Middle frontal gyrus (tissue), 1 donor: ENCODE measurements at regions not wholly inside any gene's neighbourhood (a gene's known extent, or its start where the extent isn't known, plus 50 kb on each side); places are given as distances from the start of the nearest gene placed in this dataset.
"Not testable (repeated sequence)": the region's sequence is repeated elsewhere in the genome, so short reads cannot be mapped to it uniquely, and the experiment has no call there.

ENCODE experiments used
- DNase-seq: peaks from one replicate; pipeline ENCODE4 v3.0.0-alpha.2; 2015; ENCODE audit warnings: low spot score; ENCODE audit errors: extremely low spot score

DNA sequence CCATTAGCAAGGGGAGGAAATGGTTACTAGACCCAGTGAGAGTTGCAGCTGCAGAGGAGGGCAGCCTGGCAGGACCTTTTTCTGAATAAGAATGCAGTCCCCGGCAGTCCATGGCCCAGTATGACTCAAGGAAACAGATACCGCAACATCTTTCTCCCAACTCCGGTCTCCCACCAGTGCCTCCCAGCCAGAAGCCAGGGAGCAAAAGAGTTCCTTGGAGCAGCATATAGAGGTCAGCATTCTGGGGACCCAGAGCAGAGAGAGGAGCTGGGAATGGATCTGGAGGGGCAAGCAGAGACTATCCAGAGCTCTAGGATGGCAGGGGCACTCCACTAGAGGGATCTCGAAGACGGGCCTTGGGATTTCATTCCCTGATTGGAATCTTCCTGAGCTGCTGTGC is 339.2 kb upstream of the AADAT start:
- no peak for DNase-seq

DNA sequence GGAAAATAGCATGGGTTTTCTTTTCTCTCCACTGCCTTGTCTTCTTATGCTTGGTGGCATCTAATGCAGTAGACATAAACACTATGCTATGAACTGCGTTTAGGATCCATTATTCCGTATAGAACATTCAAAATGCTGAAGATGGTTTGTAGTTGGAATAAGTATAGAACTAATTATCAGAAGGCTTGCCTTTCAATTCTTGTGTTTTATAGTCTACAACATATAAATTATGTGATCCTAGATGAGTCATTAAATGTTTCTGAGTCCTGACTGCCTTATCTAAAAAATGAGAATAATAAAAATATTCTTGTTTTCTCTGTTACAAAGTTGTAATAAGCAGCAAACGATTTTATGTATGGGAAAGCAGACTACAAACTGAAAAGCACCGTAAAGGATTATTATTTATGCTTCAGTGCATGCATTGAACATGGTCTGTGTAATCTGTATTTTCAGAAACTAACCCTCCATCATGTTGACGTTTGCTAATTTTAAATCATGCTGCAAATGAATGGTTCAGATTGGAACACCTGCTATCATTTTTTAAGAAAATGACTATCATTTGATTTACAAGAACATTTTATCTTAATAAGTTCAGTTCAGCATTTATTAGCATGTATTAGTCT is 335.9 kb upstream of the AADAT start:
- no peak for DNase-seq

DNA sequence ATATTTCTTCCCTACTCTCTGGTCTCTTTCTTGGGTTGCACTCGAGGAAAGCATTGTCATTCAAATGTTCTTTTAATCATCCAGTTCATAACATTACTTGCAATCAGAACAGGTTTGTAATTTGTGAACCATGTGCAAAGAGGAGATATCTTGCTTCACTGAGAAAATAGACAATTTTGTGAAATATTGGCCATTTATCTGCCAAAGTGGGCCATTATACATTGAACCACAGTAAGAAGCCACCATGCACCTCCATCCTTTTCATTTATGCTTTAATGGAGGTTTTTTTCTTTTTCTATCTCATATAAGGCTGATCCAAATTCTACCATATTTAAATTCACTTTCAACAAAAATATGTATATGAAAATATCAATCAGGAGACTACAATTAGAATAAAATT is 335.3 kb upstream of the AADAT start:
- no peak for DNase-seq

DNA sequence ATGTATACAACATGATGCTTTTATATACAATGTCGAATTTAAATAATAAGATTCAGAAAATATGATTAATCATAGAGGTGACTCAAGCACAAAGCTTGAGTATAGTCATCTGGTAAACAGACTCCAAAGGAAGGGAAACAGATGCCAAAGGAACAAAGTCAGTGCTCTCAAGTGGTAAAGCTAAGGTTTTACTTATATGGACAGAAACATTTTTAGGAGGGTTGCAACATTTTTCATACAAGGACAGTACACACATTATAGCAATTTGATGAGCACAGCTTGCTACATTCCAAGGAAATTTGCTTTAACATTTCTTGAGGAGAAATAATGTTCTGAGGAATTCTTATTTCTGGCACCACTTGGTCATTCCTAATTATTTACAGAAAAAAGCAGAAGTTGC is 333.4 kb upstream of the AADAT start:
- DNase-seq = no peak

DNA sequence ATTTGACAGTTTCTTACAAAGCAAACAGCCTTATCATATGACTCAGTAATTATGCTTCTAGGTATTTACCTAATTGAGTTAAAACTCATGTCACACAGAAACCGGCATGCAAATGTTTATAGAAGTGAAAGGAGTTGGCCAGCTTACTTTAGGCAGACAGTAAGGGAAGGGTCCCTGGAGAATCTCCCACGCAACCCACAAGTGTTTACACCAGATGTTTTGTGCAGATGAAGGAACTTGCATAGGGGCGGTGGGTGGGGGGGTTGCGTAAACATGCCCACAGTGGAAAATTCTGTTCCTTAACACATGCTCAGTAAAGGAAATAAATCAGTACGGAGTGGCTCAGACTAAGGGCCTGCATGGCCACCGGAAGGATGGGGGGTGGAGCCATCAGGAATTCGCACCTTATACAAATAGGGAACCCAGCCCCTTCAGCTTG is 330.5 kb upstream of the AADAT start:
- DNase-seq = no peak

DNA sequence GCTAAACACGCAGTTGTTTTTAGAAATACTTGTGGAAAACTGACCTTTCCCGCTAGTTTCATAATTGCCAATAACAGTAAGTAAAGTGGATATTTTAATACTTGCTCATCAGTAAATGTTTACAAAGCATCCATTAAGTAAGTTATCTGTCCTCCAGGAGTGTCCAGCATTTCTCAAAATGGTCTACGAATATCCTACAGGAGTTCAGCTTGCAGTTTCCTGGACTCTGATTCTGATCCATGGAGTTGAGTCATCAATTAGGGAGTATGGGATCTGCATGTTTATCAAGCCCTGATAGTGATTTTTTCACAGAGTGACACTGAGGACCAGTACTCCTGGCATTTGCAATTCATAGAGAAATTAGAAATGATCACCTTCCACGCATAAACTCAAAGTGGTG is 325.2 kb upstream of the AADAT start:
- DNase-seq = no peak

DNA sequence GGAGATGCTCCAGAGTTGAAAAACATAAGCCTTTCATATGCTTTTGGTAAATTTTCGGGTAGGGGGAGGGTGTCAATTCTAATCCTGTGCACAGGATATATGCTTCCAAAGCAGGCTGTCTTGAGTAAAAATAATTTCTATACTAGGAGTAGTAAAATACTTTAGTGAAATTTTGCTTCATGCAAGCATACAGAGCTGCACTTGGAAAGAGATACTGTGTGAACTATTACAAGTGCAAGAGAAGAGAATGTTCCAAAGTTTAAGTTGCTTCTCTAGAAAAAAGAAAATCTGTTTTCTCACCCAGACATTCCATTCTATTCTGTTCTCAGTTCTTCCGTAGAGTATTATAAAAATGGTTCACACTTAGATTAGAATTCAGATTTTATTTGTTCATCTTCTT is 324.6 kb upstream of the AADAT start:
- DNase-seq = peak; percentile 21

DNA sequence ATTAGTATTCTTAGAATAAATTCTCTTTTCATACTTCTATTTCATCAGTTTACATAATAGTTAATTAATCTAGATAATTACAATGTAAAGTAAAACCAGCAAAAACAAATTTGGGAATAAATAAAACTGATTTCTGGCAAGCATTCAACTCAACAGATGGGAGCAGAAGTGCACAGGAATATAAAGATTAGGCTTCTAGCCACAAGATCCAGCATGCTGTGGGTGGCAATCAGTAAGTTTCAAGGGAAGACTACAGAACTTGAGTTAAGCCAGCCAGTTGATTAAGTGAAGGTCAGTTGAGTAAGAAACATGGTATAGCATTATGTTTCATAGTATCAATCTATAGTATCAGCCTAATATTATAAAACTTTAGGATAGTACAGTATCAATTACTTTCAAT is 324.2 kb upstream of the AADAT start:
- DNase-seq = no peak

DNA sequence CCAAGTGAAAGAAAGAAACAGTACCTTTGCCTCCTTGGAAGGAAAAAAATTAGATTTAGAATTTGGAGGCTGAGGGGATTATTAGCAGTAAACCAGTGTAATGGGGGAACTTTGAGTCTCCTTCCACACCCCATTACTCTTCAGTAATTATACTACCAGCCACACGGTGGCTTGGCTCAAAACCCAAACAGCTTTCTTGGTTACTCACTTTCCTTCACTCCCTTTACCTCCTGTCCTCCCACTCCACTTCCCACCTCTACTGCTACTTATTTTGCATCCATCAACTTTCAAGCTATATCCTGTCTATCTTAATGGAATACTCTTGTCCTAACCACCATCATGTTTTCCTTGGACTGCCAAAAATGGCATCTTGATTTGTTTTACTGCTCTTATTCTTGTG is 310.6 kb upstream of the AADAT start:
- no peak for DNase-seq

DNA sequence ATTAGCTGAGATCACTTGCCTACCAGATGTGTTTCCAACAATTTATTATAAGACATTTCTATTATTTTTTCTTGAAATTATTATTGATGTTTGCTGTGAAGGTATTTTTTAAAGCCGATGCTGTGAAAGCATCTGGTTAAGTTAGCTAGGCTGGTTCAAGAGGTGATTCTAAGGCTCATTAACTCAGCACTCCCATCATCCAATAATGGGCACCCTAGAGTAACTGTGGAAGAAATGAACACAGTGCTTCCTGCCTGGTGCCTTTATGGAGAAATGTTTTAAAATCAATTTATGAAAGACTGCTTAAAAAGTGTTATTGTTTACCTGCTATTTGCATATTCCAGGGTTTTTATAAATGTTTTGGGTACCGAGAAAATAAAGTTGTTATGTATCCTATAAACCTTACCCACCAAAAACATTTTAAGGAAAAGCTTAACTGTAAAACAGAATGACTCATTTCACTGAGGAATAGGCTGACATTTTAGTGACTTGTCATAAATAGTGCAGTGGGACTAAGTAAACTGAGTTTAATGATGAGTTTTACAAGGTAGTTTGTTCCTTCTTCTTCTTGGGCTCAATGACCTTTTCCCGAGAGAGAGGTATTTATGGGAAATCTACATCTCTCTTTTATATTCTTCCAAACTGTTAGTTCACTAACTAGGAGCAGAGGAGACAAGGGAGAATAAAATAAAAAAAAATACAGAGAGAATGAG is 310.0 kb upstream of the AADAT start:
- DNase-seq = no peak

DNA sequence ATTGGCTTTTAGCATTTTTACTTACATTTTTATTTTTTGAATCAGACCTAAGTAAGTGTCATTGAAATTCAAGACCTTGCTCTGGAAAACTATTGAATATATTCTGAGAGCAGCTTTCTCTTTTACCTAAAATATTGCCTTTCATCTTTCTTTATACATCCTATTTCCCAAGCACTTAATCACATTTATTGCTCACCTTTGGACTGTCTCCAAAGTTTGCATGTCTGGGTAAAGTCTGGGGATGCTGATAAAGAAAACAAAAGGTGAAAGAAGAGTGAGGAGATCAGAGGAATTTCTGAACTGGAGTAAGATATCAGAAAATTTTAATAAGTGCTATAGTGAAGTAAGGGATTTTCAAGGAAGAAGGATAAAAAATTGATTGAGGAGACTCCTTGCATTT is 308.5 kb upstream of the AADAT start:
- DNase-seq = no peak

DNA sequence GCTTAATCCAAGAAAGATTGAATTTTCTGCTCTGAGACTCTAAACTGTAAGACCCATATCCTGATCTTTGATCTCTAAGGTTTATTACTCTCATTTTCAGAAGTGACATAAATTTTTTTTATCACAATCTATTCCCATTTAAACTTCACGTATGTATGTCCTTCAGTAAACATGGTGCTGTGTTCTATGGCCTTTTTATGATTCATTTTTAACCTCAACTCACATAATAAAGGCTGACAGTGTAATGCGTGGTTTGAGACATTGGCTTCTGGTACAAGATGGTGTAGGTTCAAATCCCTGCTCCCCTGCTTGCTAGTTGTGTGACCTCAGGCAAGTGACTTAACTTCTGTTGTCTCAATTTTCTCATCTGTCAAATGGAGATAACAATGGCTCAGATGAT is 306.0 kb upstream of the AADAT start:
- DNase-seq = no peak

DNA sequence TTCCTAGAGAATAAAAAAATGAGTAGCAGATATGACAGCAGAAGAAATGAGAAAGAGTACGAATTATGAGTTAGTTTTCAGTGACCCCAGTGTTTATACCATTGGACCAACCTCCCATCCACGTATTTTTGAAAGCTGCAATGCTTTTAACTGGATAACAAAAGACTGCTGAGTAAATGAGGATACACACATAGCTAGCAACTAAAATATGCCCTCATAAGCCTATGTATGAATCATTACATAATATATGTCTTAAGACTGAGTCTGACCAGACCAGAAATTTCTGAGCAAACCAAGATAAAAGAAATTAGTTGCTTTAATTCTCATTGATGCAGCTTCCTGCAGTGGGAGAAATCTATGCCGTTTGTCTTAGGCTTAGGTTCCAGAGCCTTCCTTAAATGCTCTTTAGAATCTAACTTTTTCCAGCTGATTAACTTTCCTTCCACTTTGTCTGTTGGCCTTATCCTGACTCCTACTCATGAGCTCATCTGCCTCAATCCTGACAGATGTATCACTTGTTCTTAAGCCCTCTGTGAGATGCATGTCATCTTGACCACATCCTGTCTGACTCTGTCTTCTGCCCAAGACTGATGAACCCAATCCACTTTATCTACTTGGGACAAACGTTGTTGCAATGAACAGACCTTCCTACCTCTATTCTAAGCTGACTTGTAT is 301.4 kb upstream of the AADAT start:
- DNase-seq = no peak

DNA sequence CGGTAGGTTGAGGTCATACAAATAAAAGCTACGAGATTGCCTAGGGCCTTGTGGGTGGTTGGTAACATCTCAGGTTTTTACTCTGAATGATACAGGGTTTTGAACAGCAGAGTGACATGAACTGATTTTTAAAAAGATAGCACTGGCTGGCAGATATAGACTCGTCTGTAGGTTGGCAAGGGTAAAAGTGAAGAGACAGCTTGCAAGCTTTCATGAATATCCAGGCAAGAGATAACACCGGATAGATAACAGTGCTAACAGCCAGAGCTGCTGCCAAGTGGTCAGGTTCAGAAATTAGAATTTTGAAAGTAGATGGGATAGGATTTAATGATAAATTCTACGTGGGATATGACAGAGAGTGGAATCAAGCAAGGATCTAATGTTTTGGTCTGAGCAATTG is 299.7 kb upstream of the AADAT start:
- DNase-seq = no peak

DNA sequence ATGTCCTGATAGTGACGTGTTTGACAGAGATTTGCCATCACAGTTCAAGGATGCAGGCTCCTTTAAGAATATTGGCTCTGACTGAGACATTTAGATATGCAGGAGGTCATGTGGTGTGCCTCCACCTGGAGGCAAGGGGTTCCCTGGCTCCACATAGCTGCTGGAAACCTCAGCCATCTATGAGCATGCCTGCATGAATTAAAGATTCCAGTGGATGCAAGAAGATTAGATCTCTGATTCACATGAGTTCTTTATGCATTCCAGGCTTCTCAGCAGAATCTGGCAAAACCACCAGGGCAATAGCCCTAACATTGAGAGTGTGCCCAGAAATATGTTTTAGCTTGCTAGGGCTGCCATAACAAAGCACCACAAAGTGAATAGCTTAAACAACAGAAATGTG is 298.5 kb upstream of the AADAT start:
- no peak for DNase-seq

DNA sequence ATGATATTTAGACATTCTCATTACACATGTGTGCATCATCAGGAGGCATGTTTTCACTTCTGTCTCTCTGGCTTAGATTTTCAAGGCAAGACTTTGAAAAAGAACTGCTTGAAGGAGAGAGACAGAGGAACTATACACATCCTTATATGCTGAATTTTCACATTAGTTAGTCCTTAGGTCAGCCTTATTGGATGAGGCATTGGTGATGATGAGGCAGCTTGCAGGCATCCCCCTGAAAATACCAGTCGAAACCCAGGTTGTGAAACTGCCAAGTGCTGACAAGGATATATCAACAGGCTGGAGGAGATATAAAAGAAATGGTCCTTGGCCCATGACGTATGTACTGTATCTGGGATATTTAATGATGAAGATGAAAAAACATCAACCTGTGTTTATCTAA is 297.2 kb upstream of the AADAT start:
- no peak for DNase-seq

DNA sequence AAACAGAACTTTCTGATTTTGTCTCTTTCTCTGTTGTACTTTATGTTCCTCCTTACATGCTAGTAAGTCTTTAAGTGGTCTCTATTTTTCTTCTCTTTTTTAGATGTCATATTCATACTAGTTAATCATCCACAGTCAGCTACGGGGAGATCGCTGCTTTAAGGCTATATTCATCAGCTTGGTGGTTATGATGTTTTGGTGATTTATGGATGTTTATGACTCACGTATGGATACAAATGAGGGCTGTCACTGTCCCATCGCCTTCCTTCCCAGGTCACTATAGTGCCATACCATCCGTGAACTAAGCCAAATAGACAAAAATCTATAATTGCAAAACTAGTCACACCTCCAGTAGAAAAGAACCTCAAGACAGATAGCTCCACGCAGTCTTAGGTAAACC is 296.8 kb upstream of the AADAT start:
- no peak for DNase-seq

DNA sequence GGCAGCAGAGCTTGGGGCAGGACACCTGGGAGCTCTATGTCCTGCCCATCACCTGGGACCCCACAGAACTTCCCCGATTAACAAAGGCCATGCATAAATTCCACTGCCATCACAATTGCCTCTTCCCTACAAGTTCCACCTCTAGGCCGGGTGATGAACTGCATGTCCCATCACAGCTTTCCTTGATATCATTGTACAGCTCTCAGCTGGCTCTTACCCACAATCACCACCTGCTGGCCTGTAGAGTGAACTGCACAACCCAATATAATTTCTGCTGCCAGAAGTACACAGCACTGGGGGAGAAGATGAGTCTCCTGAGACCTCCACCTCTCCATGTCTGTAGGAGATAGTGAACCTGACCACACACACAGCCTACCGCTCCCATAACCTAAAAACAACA is 285.0 kb upstream of the AADAT start:
- DNase-seq = no peak

DNA sequence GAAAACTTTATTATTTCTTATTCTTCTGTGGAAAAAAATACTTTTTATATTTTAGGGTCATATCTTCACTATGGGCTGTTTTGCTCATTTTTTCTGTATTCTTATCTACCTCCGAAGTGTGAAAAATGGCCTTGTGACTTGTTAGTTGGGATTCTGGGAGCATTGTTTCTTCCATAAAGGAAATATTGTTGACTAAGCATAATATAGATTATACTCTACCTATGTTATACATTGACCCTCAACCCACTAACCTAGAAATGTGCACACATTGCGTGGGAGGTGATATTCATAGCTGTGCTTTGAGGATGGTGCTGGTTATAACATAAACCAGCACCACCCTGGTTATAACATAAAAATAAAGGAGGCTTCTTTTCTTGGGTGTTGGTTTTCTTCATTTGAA is 259.2 kb upstream of the AADAT start:
- no peak for DNase-seq

DNA sequence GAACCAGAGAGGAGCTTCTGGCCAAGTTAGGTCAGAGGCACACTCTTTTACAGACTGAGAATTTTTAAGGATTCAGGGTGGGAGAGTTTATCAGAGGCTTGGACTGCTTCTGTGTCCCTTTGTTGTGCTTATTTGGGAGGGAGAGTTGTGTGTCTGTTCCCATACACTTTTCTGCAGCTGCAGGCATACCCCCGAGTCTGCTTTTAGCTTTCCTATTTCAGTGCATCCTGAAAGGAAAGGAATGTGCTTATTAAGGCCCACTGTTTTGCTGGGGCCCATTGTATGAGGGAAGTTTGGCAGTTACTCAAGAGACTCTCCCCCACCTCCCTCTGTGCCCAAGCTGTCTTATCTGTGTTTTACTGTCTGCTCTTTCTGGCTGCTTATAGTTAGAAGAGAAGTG is 257.4 kb upstream of the AADAT start:
- not testable (repeated sequence) for DNase-seq

DNA sequence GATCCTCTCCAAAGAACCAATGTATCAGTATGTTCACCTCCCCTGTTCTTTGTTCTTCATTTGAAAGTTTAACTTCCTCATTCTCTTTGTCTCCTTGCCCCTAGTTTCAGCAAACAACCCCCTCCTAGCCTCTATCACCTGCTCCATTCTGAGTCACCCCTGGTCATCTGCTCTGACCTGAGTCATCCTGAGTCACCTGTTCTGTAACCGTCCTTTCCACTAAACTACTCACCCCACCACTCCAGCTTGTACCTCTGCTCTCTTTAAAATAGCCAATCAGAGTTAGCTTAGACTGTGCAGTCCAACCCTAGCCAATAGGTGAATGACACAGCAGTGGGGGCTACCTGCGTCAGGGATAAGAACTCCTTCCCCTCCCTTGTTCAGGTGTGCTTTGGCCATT is 249.8 kb upstream of the AADAT start:
- no peak for DNase-seq

DNA sequence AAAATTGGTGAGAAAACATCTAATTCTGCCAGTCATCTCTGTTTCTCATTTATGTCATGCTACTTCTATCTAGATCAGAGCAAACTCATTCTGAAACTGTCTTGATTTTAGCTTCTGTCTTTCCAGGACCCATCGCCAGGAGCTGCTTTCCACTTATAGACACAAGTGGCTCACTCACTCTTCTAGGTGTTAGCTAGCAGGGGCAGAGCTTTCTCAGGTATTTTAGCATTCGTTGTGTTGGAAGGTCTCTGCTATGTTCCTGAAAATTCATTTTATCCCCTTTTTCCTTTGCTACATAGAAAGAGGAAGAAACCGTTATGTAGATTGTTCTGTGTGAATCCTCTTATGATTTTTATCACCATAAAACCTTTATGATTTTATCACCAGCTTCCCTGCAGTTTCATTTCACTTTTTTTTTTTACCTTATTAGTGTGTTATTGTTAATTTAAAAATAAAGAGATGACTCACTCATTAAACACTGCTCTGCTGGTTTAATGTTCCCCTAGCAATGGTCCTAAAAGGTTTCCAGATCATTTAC is 246.6 kb upstream of the AADAT start:
- DNase-seq = no peak

DNA sequence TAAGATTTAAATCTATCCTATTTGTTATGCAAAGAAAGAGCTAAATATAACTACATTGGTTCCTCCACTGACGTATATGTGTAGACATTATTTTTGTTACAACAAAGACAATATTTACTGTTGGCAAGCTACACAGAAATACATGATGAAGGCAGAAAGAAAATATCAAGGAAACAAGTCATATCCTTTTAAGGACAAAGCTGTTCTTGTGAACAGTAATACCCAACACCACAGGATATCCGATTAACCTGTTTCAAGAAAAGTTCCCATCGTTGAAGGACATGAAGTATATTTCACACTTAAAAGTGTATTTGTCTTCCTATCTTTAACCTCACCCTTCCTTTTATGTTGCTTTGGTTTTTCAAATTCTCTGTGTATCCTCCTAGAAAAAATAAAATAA is 235.8 kb upstream of the AADAT start:
- DNase-seq = no peak
